RKO (cell line): ENCODE measurements at regions not wholly inside any gene's neighbourhood (a gene's known extent, or its start where the extent isn't known, plus 50 kb on each side); places are given as distances from the start of the nearest gene placed in this dataset.

Experiments
- DNase-seq: peaks from one replicate; pipeline ENCODE4 v3.0.0-alpha.2; 2016; ENCODE audit warnings: low spot score

DNA sequence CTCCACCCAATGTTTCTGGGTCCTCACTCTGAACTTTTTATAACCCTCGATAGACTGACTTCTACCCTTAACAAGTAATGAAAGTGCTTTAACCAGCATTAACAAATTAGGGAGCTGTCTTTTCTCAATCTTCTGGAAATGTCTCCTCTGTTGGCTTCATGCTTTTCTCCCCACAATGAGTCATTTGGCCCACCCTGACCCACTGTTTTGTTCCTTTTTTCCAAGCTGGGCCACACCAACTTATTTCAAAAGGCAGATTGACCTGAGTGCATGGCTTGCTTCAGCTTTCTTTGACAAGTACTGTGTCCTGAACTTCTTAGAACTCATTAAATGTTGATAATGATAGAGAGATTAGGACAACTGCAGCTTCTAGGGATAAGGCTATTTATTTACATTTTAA, 199.6 kb upstream of the SEMA6D start:
- DNase-seq, result no peak

DNA sequence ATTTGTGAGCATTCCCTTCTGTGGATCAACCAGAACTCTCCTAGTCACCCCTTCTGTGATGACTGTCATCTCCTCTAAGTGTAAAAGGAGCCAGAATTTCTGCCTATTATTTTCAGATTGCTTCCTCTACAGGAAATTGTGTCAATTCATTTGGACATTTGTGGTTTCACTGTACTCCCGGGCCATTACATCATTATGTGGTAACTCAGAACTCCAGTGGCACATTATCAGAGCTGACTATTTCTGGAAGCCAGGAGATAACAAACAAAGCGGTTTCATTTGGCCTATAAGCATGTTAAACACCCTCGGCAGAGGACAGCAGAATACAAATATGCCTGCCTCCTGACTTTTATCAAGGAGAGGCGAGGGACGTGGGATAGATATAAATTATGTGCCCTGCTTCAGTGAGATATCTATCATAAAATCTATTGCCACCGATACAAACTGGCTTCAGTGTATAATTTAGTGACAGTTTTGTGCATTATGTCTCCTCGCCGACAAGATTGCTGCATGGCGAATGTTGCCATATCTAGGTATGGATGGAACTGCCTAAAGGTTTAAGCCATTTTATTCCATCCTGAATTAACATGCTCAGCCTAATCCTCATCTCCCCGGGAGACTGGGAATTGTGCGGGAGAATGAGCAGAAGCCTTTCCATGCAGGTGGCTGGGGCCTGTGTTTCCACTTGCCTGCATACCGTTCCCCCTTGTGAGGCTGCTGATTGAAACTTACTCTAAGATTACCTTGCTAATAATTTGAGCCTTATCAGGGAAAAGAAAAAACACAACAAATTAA, 193.4 kb upstream of the SEMA6D start:
- DNase-seq, result no peak

DNA sequence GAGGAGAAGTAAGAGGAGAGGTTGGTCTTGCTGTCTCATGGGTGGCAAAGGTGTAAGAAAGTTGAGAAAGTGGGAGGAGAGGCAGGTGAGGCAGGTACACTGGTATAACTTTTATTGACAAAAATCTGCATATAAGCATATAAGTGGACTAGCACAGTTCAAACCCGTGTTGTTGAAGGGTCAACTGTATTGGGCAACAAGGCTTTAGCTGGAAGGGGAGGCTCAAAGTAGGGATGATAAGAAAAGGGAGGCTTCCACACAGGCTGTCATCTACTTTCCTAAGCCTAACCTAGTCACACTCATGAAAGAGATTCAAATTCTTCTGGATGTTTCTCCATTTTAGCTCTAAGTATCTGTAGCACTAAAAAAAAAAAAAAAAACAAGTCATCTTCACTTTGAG, 188.1 kb upstream of the SEMA6D start:
- no peak for DNase-seq

- DNase-seq, result no peak
Observed at GRCh38 chr15:47534673-47535072, 182.6 kb upstream of the SEMA6D start.

- DNase-seq, result no peak
Observed at GRCh38 chr15:47541562-47541961, 175.7 kb upstream of the SEMA6D start.

DNA sequence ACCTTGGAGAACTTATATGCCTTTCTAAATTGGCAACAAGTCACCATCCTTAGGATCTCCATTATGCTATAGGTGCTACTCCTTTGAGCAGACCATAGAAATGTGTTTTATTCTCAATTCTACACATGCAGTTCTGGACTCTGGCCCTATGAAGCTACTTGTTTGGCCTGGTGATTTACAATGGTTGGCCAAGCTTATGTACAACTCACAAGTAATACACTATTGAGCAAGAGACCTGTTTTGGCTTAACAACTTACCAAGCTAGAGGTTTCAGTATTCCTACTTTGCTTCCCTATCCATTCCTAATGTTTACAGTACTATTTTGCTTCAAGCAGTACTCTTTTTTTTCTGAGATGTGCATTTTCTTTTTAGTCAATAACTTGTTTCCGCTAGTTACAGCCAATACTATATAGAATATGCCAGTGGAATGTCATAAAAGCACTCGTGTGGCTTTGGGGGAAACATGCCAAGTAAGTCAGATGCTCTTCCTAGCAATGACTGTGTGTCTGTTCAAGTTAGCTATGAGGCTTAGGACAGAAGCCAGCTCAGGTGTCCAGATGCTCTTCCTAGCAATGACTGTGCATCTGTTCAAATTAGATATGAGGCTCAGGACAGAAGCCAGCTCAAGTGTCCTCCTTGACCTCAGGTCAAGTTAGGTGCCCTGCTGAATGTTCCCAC, 174.9 kb upstream of the SEMA6D start:
- no peak for DNase-seq

DNA sequence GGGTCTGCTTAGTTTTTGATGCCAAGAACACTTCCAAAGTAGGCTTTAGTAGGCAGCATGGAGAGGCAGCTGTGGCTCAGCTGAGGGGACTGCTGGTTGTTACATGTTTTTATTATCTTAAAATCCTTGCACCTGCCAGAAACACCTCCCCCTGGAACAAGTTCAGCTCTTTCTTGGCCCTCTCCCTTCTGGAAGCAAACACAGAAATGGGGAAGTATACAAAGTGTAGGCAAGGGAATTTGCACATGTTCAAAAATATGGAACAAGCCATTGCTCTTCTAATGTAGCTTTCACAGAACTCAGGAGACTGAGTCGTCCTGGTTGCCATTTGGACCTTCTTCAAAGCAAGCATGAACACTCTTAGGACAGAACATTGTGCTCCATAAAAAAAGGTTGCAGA, 169.1 kb upstream of the SEMA6D start:
- DNase-seq, result no peak

GRCh38 chr15:47548986-47549385, 168.3 kb upstream of the SEMA6D start:
- DNase-seq, result no peak

DNA sequence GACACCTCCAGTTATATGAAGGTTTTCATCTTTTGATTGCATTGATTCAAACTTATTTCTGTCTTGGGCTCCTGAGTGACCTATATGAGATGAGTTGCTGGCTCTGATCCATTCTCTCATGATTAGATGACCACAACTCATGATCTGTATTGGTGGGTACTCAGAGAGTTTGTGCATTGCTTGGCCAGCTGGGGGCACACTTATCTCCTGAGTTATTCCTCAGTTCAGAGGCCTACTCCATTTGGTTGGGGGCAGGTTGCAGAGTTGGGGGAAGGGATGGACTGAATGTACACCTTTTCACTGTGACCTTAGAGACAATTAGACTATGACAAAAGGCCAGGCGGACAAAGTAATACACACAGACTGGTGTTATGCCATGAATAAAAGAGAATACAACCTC, 166.2 kb upstream of the SEMA6D start:
- no peak for DNase-seq

- DNase-seq, result no peak
Observed at GRCh38 chr15:47551546-47551945, 165.8 kb upstream of the SEMA6D start.

DNA sequence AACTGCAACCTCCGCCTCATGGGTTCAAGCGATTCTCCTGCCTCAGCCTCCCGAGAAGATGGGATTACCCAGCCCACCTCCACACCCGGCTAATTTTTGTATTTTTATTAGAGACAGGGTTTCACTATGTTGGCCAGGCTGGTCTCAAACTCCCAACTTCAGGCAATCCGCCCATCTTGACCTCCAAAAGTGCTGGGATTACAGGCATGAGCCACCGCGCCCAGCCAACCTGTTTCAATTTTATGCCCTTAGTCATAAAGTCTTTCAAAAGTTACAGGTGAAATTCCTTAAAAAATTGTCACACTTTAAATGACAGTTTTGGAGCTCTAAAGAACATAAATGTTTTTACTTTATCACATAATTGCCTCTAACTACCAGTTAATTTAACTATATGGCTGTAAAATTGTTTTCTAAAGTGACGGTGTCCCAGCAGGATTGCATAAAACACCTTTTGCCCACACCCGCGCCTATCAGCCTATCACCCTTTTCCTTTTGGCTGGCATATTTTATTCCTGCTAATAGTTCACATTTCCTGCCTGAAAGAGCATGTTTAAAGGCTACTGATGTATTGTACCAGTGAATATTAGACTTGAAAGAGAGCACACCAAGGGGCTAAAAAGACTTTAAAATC, 164.2 kb upstream of the SEMA6D start:
- no peak for DNase-seq

DNA sequence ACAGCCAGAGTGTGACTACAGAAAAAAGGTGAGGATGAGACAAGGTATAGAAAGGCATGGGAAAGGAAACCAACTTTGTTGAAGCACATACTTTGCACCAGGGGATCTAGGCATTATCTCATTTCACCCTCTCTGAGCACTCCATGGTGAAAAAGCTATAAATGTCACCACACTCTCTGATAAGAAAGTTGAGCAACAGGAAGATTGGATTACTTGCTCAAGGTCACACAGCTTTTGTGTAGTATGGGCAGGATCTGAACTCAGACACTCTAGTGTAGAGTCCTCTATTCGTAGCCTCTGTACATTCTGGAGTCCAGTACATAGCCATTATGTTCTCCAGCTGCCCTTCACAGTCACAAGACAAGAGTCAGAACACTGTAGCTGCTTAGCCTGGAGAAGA, 163.4 kb upstream of the SEMA6D start:
- DNase-seq, result no peak

DNA sequence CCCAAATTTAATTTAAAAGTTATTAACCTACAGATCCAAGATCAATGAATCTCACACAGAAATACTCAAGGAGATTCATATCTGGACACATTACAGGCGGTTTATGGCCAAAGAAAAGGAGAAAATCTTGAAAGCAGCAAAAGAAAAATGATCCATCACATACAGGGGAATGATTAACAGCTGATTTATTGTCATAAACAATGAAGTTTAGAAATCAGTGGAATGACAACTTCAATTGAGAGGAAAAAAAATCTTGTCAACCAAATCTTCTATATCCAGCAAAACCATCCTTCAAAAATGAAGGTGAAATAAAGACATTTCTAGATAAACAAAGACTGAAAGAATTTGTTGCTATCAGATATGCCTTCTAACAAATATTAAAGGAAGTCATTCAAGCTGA, 156.2 kb upstream of the SEMA6D start:
- no peak for DNase-seq

- DNase-seq, result no peak
Observed at GRCh38 chr15:47565949-47566348, 151.4 kb upstream of the SEMA6D start.

DNA sequence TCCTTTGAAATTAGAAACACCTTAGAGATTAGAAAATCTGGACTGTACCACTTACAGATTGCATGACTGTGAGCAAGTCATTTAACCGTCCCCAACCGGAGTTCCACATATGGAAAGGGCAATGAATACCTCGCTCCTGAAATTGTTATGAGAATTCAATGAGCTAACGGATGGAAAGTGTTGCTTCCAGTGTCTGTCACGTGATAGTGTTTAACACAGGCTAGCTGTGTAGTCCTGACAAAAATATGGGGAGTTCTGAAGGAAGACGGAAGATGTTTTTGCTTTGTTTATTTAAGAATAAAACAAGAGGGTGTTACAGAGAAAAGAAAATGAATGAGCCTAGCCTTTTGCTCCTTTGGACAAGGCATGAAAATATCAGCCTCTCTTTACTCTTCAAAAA, 150.7 kb upstream of the SEMA6D start:
- no peak for DNase-seq

- DNase-seq, result no peak
Observed at GRCh38 chr15:47568030-47568429, 149.3 kb upstream of the SEMA6D start.

GRCh38 chr15:47570044-47570443, 147.3 kb upstream of the SEMA6D start:
- no peak for DNase-seq

- no peak for DNase-seq
Observed at GRCh38 chr15:47570451-47570850, 146.9 kb upstream of the SEMA6D start.

GRCh38 chr15:47570881-47571640, 146.2 kb upstream of the SEMA6D start:
- DNase-seq, result no peak

DNA sequence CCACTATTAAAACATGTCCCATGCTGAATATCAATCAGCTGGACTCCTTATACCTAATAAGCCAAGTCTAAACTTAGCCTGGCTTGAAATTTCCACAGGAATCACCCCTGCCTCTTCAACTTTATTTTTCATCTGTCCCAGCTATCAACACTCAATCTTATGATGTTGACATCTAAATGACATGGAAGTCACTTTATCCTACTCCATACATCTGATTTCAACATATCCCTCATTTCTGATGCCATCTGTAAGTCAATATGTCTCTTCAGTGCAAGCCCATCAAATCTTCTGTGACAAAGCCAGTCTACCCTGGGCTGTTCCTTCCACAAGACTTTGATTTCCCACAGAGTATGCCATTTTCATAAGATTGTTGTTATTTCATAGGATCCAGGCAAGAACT, 143.6 kb upstream of the SEMA6D start:
- DNase-seq, result no peak

- no peak for DNase-seq
Observed at GRCh38 chr15:47577000-47577399, 140.3 kb upstream of the SEMA6D start.

DNA sequence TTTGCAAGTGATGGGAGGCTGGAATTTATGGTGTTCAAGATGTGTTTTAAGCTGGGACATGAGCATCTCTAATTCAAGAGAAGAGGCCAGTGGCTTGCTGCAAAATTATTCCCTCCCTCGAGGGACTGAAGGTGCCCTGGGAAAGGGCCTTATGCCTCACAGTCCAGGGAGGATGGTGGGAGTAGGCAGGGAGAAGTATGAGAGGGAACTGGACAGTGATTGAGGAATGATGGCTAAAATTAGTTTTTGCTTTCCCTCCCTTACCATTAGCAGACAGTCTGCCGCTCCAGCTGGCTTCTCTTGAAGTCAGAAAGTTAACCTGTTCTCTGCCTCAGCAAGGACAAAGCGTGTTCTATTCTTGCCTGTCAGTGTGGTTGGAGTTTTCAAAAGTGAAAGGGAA, 139.8 kb upstream of the SEMA6D start:
- DNase-seq, result no peak

- no peak for DNase-seq
Observed at GRCh38 chr15:47582233-47582632, 135.1 kb upstream of the SEMA6D start.
